ENCODE measurements at regions not wholly inside any gene's neighbourhood (a gene's known extent, or its start where the extent isn't known, plus 50 kb on each side); places are given as distances from the start of the nearest gene placed in this dataset.
"Not testable (repeated sequence)": the region's sequence is repeated elsewhere in the genome, so short reads cannot be mapped to it uniquely, and the experiment has no call there.

DNA sequence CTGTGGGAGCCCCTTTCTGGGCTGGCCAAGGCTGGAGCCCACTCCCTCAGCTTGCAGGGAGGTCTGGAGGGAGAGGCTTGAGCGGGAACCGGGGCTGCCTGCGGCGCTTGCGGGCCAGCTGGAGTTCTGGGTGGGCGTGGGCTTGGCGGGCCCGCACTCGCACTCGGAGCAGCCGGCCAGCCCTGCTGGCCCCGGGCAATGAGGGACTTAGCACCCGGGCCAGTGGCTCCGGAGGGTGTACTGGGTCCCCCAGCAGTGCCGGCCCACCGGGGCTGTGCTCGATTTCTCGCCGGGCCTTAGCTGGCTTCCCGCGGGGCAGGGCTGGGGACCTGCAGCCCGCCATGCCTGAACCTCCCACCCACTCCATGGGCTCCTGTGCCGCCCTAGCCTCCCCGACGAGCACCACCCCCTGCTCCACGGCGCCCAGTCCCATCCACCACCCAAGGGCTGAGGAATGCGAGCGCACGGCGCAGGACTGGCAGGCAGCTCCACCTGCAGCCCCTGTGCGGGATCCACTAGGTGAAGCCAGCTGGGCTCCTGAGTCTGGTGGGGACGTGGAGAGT is 87.1 kb upstream of the TRHDE start:
- TF ChIP-seq, protein P1, sequence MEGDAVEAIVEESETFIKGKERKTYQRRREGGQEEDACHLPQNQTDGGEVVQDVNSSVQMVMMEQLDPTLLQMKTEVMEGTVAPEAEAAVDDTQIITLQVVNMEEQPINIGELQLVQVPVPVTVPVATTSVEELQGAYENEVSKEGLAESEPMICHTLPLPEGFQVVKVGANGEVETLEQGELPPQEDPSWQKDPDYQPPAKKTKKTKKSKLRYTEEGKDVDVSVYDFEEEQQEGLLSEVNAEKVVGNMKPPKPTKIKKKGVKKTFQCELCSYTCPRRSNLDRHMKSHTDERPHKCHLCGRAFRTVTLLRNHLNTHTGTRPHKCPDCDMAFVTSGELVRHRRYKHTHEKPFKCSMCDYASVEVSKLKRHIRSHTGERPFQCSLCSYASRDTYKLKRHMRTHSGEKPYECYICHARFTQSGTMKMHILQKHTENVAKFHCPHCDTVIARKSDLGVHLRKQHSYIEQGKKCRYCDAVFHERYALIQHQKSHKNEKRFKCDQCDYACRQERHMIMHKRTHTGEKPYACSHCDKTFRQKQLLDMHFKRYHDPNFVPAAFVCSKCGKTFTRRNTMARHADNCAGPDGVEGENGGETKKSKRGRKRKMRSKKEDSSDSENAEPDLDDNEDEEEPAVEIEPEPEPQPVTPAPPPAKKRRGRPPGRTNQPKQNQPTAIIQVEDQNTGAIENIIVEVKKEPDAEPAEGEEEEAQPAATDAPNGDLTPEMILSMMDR (conservative IDR thresholded peaks at IDR 0.05 in 1 of 2, IDR thresholded peaks at IDR 0.05 in 1 of 2; ENCODE audit: extremely low read depth in 1 of 2, insufficient read depth in 1 of 2, low read depth in 1 of 2, low read length in 2 of 2): not testable (repeated sequence)
- TF ChIP-seq EZH2 (IDR thresholded peaks at IDR 0.05; ENCODE audit: borderline replicate concordance, low read length): not testable (repeated sequence)
